ENCODE measurements at regions not wholly inside any gene's neighbourhood (a gene's known extent, or its start where the extent isn't known, plus 50 kb on each side); places are given as distances from the start of the nearest gene placed in this dataset.

DNA sequence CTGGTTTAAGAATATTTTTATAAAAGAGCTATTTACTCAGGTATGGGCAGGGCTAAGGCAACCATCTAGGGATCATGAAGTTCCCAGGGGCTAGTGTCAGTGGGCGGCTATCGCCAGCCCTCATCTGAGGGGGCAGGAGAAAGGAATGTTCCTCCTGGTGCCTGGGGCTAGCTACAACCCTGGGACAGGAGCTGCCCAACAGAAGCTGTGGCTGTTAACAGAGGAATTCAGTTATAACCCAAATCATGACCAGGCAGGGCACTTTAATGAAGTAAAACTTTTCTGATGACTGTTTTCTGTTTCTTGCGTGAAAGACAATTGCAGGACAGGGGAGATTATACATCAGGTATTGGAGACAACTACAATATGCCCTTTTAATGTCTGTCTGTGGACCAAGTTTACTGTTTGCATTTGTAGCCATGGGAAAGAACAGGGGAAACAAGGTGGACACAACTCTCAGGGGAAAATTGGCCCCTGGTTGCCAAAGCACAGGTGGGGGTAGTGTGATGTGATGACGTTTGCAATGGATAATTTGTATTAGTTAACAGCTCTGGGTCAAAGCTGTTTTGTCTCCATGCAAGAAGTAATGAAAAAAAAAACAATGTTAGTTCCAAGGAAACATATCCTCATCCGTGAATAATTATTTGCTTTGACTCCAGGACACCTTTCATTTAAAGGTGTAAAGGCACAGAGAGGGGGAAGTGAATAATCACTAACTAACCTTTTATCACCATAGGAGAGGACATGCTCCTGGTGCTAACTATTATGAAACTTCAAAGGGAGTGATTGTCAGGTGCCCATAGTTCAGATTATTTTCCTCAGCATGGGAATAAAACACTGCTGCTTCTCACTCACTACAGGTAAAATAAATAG is 105.2 kb downstream of the TSEN15 start:
- no peak for ATAC-seq
- TF ChIP-seq POLR2A (IDR thresholded peaks at IDR 0.05) = no peak
- TF ChIP-seq, protein P1, sequence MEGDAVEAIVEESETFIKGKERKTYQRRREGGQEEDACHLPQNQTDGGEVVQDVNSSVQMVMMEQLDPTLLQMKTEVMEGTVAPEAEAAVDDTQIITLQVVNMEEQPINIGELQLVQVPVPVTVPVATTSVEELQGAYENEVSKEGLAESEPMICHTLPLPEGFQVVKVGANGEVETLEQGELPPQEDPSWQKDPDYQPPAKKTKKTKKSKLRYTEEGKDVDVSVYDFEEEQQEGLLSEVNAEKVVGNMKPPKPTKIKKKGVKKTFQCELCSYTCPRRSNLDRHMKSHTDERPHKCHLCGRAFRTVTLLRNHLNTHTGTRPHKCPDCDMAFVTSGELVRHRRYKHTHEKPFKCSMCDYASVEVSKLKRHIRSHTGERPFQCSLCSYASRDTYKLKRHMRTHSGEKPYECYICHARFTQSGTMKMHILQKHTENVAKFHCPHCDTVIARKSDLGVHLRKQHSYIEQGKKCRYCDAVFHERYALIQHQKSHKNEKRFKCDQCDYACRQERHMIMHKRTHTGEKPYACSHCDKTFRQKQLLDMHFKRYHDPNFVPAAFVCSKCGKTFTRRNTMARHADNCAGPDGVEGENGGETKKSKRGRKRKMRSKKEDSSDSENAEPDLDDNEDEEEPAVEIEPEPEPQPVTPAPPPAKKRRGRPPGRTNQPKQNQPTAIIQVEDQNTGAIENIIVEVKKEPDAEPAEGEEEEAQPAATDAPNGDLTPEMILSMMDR (IDR thresholded peaks at IDR 0.05) = no peak
- WGBS (ENCODE audit: insufficient coverage, low coverage, low lambda C conversion rate, missing lambda C conversion rate) = 36% methylated on average over 3 of the region's 5 CpGs
- intact Hi-C loops (cut with DNase I) = no loop called here
- no peak overlapping the region for H3K27ac ChIP-seq
- H3K36me3 ChIP-seq = no peaks in the 10 kb centered on the region
- no peak overlapping the region for H3K4me3 ChIP-seq
- peaks cover 0 to 3% (median 0%) of the 10 kb centered on the region in 4 donors for H3K4me1 ChIP-seq
- no peaks in the 10 kb centered on the region for H3K27me3 ChIP-seq
- DNase-seq = no peak
- no peaks in the 10 kb centered on the region for H3K9me3 ChIP-seq

DNA sequence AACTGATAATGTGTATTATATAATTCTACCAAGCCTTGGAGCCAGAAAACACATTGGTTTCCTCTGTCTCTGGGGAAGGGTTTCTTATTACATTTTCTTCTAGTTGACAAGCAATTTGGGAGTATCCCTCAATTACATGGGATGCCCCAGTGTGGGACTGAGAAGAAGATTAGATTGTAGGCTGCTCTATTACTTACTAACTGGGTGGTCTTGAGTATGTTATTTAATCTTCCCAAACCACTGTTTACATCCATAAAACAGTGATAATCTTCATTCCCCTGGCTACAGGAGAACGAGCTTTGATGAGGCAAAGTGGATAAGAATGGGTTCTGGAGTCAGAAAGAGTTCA is 105.8 kb downstream of the TSEN15 start:
- intact Hi-C loops (cut with DNase I) = no loop called here
- H3K27ac ChIP-seq = no peak overlapping the region
- no peaks in the 10 kb centered on the region for H3K27me3 ChIP-seq
- no peak for ATAC-seq
- no peak for DNase-seq
- H3K9me3 ChIP-seq = no peaks in the 10 kb centered on the region
- no peak overlapping the region for H3K4me3 ChIP-seq
- no peaks in the 10 kb centered on the region for H3K36me3 ChIP-seq
- 36% methylated on average over 1 of the region's 1 CpG for WGBS (ENCODE audit: insufficient coverage, low coverage, low lambda C conversion rate, missing lambda C conversion rate)
- TF ChIP-seq, protein P1 (IDR thresholded peaks at IDR 0.05) = no peak
- TF ChIP-seq POLR2A (IDR thresholded peaks at IDR 0.05) = no peak
- H3K4me1 ChIP-seq = no peaks in the 10 kb centered on the region

DNA sequence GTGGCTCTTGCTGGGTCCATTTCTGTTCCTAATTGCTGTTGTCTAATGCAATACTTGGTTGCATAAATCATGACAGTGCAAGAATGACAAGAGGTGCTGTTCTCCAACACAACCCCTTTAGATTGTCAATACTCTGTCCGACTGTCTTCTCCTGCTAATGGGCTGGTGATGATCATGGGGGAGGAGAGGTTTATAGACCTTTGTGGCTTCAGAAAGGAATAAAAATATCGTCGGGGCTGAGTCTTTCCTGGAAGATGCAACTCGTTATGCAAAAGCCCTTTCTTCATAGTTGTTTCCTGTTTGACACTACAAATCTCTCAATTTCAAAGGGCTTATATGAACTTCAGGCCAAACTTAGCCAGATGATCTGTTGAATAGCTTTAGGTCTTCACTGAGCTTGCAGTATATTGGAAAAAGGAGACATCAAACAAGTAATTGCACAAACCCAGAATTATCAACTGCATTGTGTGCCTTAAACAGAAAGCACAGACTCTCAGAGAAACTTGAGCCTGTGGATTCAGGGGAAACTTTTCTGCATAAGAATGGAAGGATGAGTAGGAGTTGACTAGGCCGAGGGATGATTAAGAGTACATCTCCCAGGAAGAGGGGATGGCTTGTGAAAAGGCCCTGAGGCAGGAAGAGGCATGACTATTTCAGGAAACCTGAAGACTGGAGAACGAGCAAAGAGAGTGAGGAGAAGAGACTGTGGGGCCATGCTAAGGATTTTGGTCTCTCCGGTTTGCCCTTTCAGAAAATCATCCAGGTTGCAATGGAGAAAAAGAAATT is 107.6 kb downstream of the TSEN15 start:
- DNase-seq (no peak), ATAC-seq (no peak)
- 57% methylated on average over 7 of the region's 7 CpGs for WGBS (ENCODE audit: insufficient coverage, low coverage, low lambda C conversion rate, missing lambda C conversion rate)
- Histone ChIP-seq H3K9me3 (no peaks in the 10 kb centered on the region), H3K27ac (peak overlapping the region in 1 of 3 donors; percentile 1), H3K4me3 (no peak overlapping the region), H3K36me3 (no peaks in the 10 kb centered on the region), H3K27me3 (no peaks in the 10 kb centered on the region), H3K4me1 (no peaks in the 10 kb centered on the region)
- intact Hi-C loops (cut with DNase I) = no loop called here
- TF ChIP-seq, protein P1 (IDR thresholded peaks at IDR 0.05) = no peak
- TF ChIP-seq POLR2A (IDR thresholded peaks at IDR 0.05) = no peak

DNA sequence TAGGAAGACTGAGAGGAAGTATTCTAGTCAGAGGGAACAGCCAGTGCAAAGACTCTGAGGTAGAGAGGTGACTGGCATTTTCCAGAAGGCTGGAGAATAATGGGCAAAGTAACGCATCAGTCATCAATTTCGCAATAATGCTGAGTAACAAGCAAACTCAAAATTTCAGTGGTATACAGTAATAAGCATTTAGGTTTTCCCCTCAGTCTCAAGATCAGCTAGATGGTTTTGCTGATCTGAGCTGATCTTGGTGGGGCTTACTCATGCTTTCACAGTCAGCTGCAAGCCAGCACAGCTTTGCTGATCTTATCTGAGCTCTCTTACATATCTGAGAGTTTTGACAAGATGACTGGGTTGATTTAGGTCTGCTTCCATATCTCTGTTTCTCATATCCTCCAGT is 108.7 kb downstream of the TSEN15 start:
- ATAC-seq (peak in 2 of 4 donors; percentile 17 to 41), DNase-seq (no peak)
- intact Hi-C loops (cut with DNase I) = no loop called here
- H3K27me3 ChIP-seq = no peaks in the 10 kb centered on the region
- WGBS (ENCODE audit: insufficient coverage, low coverage, low lambda C conversion rate, missing lambda C conversion rate) = no CpG with 5 or more reads among the region's 2 CpGs
- no peaks in the 10 kb centered on the region for H3K9me3 ChIP-seq
- no peak overlapping the region for H3K27ac ChIP-seq
- H3K4me3 ChIP-seq = no peak overlapping the region
- no peaks in the 10 kb centered on the region for H3K4me1 ChIP-seq
- no peaks in the 10 kb centered on the region for H3K36me3 ChIP-seq
- TF ChIP-seq, protein P1 (IDR thresholded peaks at IDR 0.05) = no peak
- TF ChIP-seq POLR2A (IDR thresholded peaks at IDR 0.05) = no peak

Measured in right lobe of liver (tissue), 6 donors.